HEK293 (cell line): ENCODE measurements at regions not wholly inside any gene's neighbourhood (a gene's known extent, or its start where the extent isn't known, plus 50 kb on each side); places are given as distances from the start of the nearest gene placed in this dataset.

Experiments used
- BCL11A ChIP-seq: fragments of 450-650 bp; formaldehyde crosslinking; IDR thresholded peaks from 2 replicates; pipeline ENCODE4 v1.5.1; 2016; ENCODE audit warnings: low read depth, missing biosample characterization, missing genetic modification characterization
- CTCF ChIP-seq: fragments of 450-650 bp; formaldehyde crosslinking; IDR thresholded peaks from 2 replicates; pipeline ENCODE4 v1.5.1; 2016; ENCODE audit warnings: missing biosample characterization, missing genetic modification characterization
- GLI2 ChIP-seq: fragments of 450-650 bp; formaldehyde crosslinking; IDR thresholded peaks from 2 replicates; pipeline ENCODE4; 2017; ENCODE audit warnings: missing biosample characterization, missing genetic modification characterization, low read depth, borderline replicate concordance
- RBAK ChIP-seq: fragments of 450-650 bp; formaldehyde crosslinking; IDR thresholded peaks from 2 replicates; pipeline ENCODE4 v1.5.1; 2016; ENCODE audit warnings: missing biosample characterization, missing genetic modification characterization
- ZBTB7A ChIP-seq: fragments of 450-650 bp; formaldehyde crosslinking; IDR thresholded peaks from 2 replicates; pipeline ENCODE4 v1.5.1; 2016; ENCODE audit warnings: low read depth, missing biosample characterization, missing genetic modification characterization
- ZNF112 ChIP-seq: fragments of 450-650 bp; formaldehyde crosslinking; IDR thresholded peaks from 2 replicates; pipeline ENCODE4 v1.5.0; 2017; ENCODE audit warnings: missing biosample characterization, missing genetic modification characterization
- ZNF157 ChIP-seq: fragments of 450-650 bp; formaldehyde crosslinking; IDR thresholded peaks from 2 replicates; pipeline ENCODE4 v1.5.1; 2016; ENCODE audit warnings: missing biosample characterization, missing genetic modification characterization
- ZNF2 ChIP-seq: fragments of 450-650 bp; formaldehyde crosslinking; IDR thresholded peaks from 2 replicates; pipeline ENCODE4 v1.5.1; 2016; ENCODE audit warnings: missing biosample characterization, missing genetic modification characterization
- ZNF23 ChIP-seq: fragments of 450-650 bp; formaldehyde crosslinking; IDR thresholded peaks from 2 replicates; pipeline ENCODE4 v1.5.1; 2016; ENCODE audit warnings: missing biosample characterization, missing genetic modification characterization, borderline replicate concordance
- ZNF274 ChIP-seq, 2 experiments: fragments of 200-500 bp in 1 of 2; fragments of 450-650 bp in 1 of 2; sonication (Bioruptor generic) in 1 of 2; formaldehyde crosslinking in 1 of 2; IDR thresholded peaks; 2 replicates each; pipeline versions ENCODE4 v1.5.1 to v1.6.1; 2014 to 2016; ENCODE audit warnings: borderline replicate concordance in 1 of 2, inconsistent platforms in 1 of 2, low read length in 1 of 2, missing biosample characterization in 1 of 2, missing genetic modification characterization in 1 of 2
- ZNF341 ChIP-seq: fragments of 450-650 bp; formaldehyde crosslinking; IDR thresholded peaks from 2 replicates; pipeline ENCODE4; 2016; ENCODE audit warnings: low read depth, missing biosample characterization, missing genetic modification characterization
- ZNF416 ChIP-seq: fragments of 450-650 bp; formaldehyde crosslinking; IDR thresholded peaks from 2 replicates; pipeline ENCODE4 v1.5.1; 2016; ENCODE audit warnings: missing biosample characterization, missing genetic modification characterization
- ZNF510 ChIP-seq: fragments of 450-650 bp; formaldehyde crosslinking; IDR thresholded peaks from 2 replicates; pipeline ENCODE4 v1.5.1; 2018; ENCODE audit warnings: mild to moderate bottlenecking, missing genetic modification characterization, missing biosample characterization; ENCODE audit not compliant: insufficient replicate concordance
- TF ChIP-seq, protein P1 (sequence below): fragments of 450-650 bp; formaldehyde crosslinking; IDR thresholded peaks from 2 replicates; pipeline ENCODE4 v1.5.1; 2016; ENCODE audit warnings: missing biosample characterization, missing genetic modification characterization

GRCh38 chr7:54883576-54883975, 124.6 kb upstream of the SEC61G start:
- TF ChIP-seq ZNF157 (tag by site-specific recombination) (no peak), CTCF (no peak), ZBTB7A (tag by site-specific recombination) (no peak), ZNF112 (tag by site-specific recombination) (no peak), GLI2 (tag by site-specific recombination) (no peak), ZNF416 (tag by site-specific recombination) (no peak), ZNF510 (tag by site-specific recombination) (no peak), RBAK (tag by site-specific recombination) (no peak), ZNF341 (tag by site-specific recombination) (no peak), BCL11A (no peak), ZNF274 (IDR thresholded peaks at IDR 0.05; ENCODE audit: low read length) (no peak), ZNF274 (tag by site-specific recombination; IDR thresholded peaks at IDR 0.05; ENCODE audit: borderline replicate concordance) (no peak), ZNF23 (tag by site-specific recombination) (no peak), ZNF2 (tag by site-specific recombination) (no peak)
- TF ChIP-seq, protein P1, sequence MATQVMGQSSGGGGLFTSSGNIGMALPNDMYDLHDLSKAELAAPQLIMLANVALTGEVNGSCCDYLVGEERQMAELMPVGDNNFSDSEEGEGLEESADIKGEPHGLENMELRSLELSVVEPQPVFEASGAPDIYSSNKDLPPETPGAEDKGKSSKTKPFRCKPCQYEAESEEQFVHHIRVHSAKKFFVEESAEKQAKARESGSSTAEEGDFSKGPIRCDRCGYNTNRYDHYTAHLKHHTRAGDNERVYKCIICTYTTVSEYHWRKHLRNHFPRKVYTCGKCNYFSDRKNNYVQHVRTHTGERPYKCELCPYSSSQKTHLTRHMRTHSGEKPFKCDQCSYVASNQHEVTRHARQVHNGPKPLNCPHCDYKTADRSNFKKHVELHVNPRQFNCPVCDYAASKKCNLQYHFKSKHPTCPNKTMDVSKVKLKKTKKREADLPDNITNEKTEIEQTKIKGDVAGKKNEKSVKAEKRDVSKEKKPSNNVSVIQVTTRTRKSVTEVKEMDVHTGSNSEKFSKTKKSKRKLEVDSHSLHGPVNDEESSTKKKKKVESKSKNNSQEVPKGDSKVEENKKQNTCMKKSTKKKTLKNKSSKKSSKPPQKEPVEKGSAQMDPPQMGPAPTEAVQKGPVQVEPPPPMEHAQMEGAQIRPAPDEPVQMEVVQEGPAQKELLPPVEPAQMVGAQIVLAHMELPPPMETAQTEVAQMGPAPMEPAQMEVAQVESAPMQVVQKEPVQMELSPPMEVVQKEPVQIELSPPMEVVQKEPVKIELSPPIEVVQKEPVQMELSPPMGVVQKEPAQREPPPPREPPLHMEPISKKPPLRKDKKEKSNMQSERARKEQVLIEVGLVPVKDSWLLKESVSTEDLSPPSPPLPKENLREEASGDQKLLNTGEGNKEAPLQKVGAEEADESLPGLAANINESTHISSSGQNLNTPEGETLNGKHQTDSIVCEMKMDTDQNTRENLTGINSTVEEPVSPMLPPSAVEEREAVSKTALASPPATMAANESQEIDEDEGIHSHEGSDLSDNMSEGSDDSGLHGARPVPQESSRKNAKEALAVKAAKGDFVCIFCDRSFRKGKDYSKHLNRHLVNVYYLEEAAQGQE (tag by site-specific recombination) = no peak
